ENCODE measurements at regions not wholly inside any gene's neighbourhood (a gene's known extent, or its start where the extent isn't known, plus 50 kb on each side); places are given as distances from the start of the nearest gene placed in this dataset.

DNA sequence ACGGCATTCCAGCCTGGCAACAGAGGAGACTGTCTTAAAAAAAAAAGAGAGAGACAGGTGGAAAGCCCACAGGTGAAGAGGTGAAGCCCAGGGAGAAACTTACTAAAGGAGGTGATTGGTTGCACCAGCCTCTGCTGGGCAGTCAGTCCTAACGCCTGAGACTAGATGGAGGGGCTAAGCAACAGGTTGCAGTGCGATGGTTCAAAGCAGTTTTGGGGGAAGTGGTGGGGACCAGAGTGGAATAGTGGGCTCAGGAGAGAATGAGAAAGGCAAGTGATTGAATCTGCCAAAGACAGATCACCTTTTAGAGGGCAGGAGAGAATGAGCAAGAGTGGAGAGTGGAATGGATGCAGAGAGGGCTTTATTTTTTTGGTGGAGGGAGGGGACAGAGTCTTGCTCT lies 100.0 kb upstream of the KCTD7 start:
- dilution Hi-C loops (cut with MboI; ENCODE audit: extremely low pct_ligation_motif_present, low sequenced_read_pairs): no loop called here

DNA sequence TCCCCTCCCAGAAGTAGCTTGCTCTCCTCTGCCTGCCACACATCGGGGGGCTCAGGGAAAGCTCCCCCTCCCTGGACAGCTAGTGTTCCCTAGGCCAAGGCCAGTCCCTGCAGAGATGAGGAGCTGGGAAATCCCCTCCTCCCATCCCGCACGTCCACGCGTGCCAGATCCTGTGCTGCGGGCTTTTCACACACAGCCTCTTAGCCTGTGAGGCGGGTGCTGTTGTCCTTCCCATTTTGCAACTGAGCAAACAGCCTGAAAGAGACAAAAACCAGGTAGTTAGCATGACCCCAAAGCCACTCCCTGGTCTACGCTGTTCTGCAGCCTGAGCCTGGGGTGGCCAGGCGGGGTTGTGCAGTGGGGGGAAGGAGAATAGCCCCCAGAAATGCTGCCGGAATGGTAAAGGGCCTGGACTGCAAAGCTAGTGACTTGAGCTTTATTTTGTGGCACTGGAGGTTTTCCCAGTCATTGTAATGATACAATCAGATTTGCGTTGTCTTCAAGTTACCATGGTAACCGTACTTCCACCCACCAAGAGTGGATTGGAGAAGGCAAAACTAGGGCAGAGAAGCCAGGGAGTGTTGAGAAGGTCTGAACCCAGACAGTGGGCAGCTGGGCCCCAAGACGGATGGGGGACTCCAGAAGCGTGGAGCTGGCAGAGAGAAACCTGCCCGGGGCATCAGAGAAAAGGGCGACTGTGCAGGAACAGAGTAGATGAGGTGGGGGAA lies 98.6 kb upstream of the KCTD7 start:
- Histone ChIP-seq H3K79me2 (ENCODE audit: control insufficient read depth, insufficient read depth, low read length) (no peaks in the 10 kb centered on the region), H3K4me1 (ENCODE audit: control insufficient read depth, extremely low read depth, insufficient read depth, low read length) (no peaks in the 10 kb centered on the region), H3K9ac (ENCODE audit: control insufficient read depth, extremely low read depth, insufficient read depth, low read length) (no peak overlapping the region), H4K20me1 (ENCODE audit: control insufficient read depth, extremely low read depth, insufficient read depth, low read length) (no peaks in the 10 kb centered on the region), H2AFZ (ENCODE audit: control insufficient read depth, low read length) (no peak overlapping the region), H3K9me1 (ENCODE audit: control insufficient read depth, extremely low read depth, insufficient read depth, low read length) (no peaks in the 10 kb centered on the region), H3K27ac (ENCODE audit: control insufficient read depth, insufficient read depth, low read length) (no peak overlapping the region), H3K4me2 (ENCODE audit: control insufficient read depth, extremely low read depth, insufficient read depth, low read depth, low read length) (no peak overlapping the region), H3K27me3 (ENCODE audit: control insufficient read depth, extremely low read depth, insufficient read depth, low read length) (no peaks in the 10 kb centered on the region), H3K9me3 (ENCODE audit: control insufficient read depth, low read depth, low read length) (no peaks in the 10 kb centered on the region), H3K36me3 (ENCODE audit: control insufficient read depth in 2 of 2, extremely low read depth in 1 of 2, insufficient read depth in 2 of 2, low read length in 2 of 2) (peaks cover 0 to 6% of the 10 kb centered on the region in 2 experiments), H3K4me3 (ENCODE audit: control insufficient read depth in 2 of 3, extremely low read depth in 1 of 3, insufficient read depth in 2 of 3, low read depth in 1 of 3, low read length in 3 of 3) (no peak overlapping the region)
- dilution Hi-C loops (cut with MboI; ENCODE audit: extremely low pct_ligation_motif_present, low sequenced_read_pairs): no loop called here
- DNase-seq (ENCODE audit: low read depth, low spot score) (no peak), FAIRE-seq (no peak)
- TF ChIP-seq, protein P1, sequence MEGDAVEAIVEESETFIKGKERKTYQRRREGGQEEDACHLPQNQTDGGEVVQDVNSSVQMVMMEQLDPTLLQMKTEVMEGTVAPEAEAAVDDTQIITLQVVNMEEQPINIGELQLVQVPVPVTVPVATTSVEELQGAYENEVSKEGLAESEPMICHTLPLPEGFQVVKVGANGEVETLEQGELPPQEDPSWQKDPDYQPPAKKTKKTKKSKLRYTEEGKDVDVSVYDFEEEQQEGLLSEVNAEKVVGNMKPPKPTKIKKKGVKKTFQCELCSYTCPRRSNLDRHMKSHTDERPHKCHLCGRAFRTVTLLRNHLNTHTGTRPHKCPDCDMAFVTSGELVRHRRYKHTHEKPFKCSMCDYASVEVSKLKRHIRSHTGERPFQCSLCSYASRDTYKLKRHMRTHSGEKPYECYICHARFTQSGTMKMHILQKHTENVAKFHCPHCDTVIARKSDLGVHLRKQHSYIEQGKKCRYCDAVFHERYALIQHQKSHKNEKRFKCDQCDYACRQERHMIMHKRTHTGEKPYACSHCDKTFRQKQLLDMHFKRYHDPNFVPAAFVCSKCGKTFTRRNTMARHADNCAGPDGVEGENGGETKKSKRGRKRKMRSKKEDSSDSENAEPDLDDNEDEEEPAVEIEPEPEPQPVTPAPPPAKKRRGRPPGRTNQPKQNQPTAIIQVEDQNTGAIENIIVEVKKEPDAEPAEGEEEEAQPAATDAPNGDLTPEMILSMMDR (optimal IDR thresholded peaks at IDR 0.05 in 1 of 3, IDR thresholded peaks at IDR 0.05 in 1 of 3, conservative IDR thresholded peaks at IDR 0.05 in 1 of 3; ENCODE audit: extremely low read depth in 1 of 3, insufficient read depth in 2 of 3, low read length in 3 of 3): no peak
- no peak for TF ChIP-seq EZH2 (IDR thresholded peaks at IDR 0.05; ENCODE audit: low read length)

More for the DNA sequence above, 100.0 kb upstream of the KCTD7 start:
- H3K4me3 ChIP-seq (ENCODE audit: control insufficient read depth in 2 of 3, extremely low read depth in 1 of 3, insufficient read depth in 2 of 3, low read depth in 1 of 3, low read length in 3 of 3): no peak overlapping the region
- H3K4me1 ChIP-seq (ENCODE audit: control insufficient read depth, extremely low read depth, insufficient read depth, low read length): no peaks in the 10 kb centered on the region
- H3K36me3 ChIP-seq (ENCODE audit: control insufficient read depth in 2 of 2, extremely low read depth in 1 of 2, insufficient read depth in 2 of 2, low read length in 2 of 2): peaks cover 0 to 6% of the 10 kb centered on the region in 2 experiments
- no peaks in the 10 kb centered on the region for H3K79me2 ChIP-seq (ENCODE audit: control insufficient read depth, insufficient read depth, low read length)
- H3K27me3 ChIP-seq (ENCODE audit: control insufficient read depth, extremely low read depth, insufficient read depth, low read length): no peaks in the 10 kb centered on the region
- H3K27ac ChIP-seq (ENCODE audit: control insufficient read depth, insufficient read depth, low read length): no peak overlapping the region
- H2AFZ ChIP-seq (ENCODE audit: control insufficient read depth, low read length): no peak overlapping the region
- no peaks in the 10 kb centered on the region for H4K20me1 ChIP-seq (ENCODE audit: control insufficient read depth, extremely low read depth, insufficient read depth, low read length)
- DNase-seq (ENCODE audit: low read depth, low spot score): no peak
- no peaks in the 10 kb centered on the region for H3K9me3 ChIP-seq (ENCODE audit: control insufficient read depth, low read depth, low read length)
- no peak for FAIRE-seq
- H3K9me1 ChIP-seq (ENCODE audit: control insufficient read depth, extremely low read depth, insufficient read depth, low read length): no peaks in the 10 kb centered on the region
- no peak overlapping the region for H3K9ac ChIP-seq (ENCODE audit: control insufficient read depth, extremely low read depth, insufficient read depth, low read length)
- no peak overlapping the region for H3K4me2 ChIP-seq (ENCODE audit: control insufficient read depth, extremely low read depth, insufficient read depth, low read depth, low read length)
- no peak for TF ChIP-seq EZH2 (IDR thresholded peaks at IDR 0.05; ENCODE audit: low read length)
- TF ChIP-seq, protein P1 (optimal IDR thresholded peaks at IDR 0.05 in 1 of 3, IDR thresholded peaks at IDR 0.05 in 1 of 3, conservative IDR thresholded peaks at IDR 0.05 in 1 of 3; ENCODE audit: extremely low read depth in 1 of 3, insufficient read depth in 2 of 3, low read length in 3 of 3): no peak
